Calu3 (cell line): ENCODE measurements at regions not wholly inside any gene's neighbourhood (a gene's known extent, or its start where the extent isn't known, plus 50 kb on each side); places are given as distances from the start of the nearest gene placed in this dataset.

ENCODE experiments used
- BruUV-seq: library from RNA; stranded (reverse); fragments of 400-500 nt; replicated peaks from 2 replicates; lab custom pipeline; 2021; lab: Mats Ljungman, UMichigan
- CTCF ChIA-PET: fragments of 300-600 bp; sonication (Branson Sonifier 250); formaldehyde crosslinking; loops from one replicate; lab custom pipeline; 2022; ENCODE audit warnings: antibody characterized with exemption; lab: Charles Lee
- DNase-seq: peaks from one replicate; pipeline ENCODE4 v3.0.0; 2022
- H3K27ac Mint-ChIP-seq: one replicate; pipeline ENCODE4 v1.8.0; 2022; ENCODE audit warnings: mixed read lengths; ENCODE audit not compliant: unreplicated experiment
- H3K27me3 Mint-ChIP-seq: one replicate; pipeline ENCODE4 v1.8.0; 2022; ENCODE audit warnings: mixed read lengths; ENCODE audit not compliant: unreplicated experiment
- H3K36me3 Mint-ChIP-seq: one replicate; pipeline ENCODE4 v1.8.0; 2022; ENCODE audit warnings: mild to moderate bottlenecking, moderate library complexity, mixed read lengths; ENCODE audit not compliant: insufficient read depth, unreplicated experiment
- H3K4me1 Mint-ChIP-seq: one replicate; pipeline ENCODE4 v1.8.0; 2022; ENCODE audit warnings: mild to moderate bottlenecking, low read depth, mixed read lengths; ENCODE audit not compliant: unreplicated experiment
- H3K4me3 Mint-ChIP-seq: one replicate; pipeline ENCODE4 v1.8.0; 2022; ENCODE audit warnings: mild to moderate bottlenecking, low read depth, moderate library complexity, mixed read lengths; ENCODE audit not compliant: unreplicated experiment
- H3K9me3 Mint-ChIP-seq: one replicate; pipeline ENCODE4 v1.8.0; 2022; ENCODE audit warnings: low read depth, mixed read lengths; ENCODE audit not compliant: unreplicated experiment
- intact Hi-C: fragments of 100-400 bp; cut with micrococcal nuclease; formaldehyde crosslinking; loops from one replicate; pipeline ENCODE4 v1.10.0; 2022; ENCODE audit not compliant: unreplicated experiment
- TF ChIP-seq, protein P1 (sequence below): fragments of 200-600 bp; IDR thresholded peaks from one replicate; pipeline ENCODE4 v1.8.0; 2022; ENCODE audit warnings: antibody characterized with exemption; ENCODE audit not compliant: unreplicated experiment

GRCh38 chr7:25613912-25614311 lies 385.6 kb upstream of the NPVF start:
- H3K9me3 Mint-ChIP-seq: no peaks in the 10 kb centered on the region
- no peak overlapping the region for H3K4me3 Mint-ChIP-seq
- H3K36me3 Mint-ChIP-seq: no peaks in the 10 kb centered on the region
- no peaks in the 10 kb centered on the region for H3K4me1 Mint-ChIP-seq
- peaks cover 77% of the 10 kb centered on the region for H3K27me3 Mint-ChIP-seq
- DNase-seq: no peak
- CTCF ChIA-PET: no interaction called here
- no TSS peak for BruUV-seq
- TF ChIP-seq, protein P1, sequence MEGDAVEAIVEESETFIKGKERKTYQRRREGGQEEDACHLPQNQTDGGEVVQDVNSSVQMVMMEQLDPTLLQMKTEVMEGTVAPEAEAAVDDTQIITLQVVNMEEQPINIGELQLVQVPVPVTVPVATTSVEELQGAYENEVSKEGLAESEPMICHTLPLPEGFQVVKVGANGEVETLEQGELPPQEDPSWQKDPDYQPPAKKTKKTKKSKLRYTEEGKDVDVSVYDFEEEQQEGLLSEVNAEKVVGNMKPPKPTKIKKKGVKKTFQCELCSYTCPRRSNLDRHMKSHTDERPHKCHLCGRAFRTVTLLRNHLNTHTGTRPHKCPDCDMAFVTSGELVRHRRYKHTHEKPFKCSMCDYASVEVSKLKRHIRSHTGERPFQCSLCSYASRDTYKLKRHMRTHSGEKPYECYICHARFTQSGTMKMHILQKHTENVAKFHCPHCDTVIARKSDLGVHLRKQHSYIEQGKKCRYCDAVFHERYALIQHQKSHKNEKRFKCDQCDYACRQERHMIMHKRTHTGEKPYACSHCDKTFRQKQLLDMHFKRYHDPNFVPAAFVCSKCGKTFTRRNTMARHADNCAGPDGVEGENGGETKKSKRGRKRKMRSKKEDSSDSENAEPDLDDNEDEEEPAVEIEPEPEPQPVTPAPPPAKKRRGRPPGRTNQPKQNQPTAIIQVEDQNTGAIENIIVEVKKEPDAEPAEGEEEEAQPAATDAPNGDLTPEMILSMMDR: no peak
- H3K27ac Mint-ChIP-seq: no peak overlapping the region
- intact Hi-C loops: no loop called here

DNA sequence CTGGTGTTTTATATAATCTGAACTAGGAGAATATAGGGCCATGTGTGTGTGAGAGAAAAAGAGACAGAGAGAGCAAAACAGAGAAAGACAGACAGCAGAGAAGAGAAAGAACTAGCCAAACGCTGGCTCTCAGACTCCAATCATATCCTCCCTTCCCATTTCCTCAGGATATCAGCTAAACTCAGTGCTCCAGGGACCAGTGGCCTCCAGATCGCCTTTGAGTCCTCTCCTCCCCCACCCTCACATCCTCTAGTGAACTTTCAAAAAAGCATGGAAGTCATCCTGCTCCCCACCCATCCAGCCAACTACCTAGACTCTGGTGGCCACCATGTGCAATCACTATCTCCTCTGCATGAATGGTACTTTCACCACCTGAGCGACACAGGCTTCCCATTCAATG lies 386.1 kb upstream of the NPVF start:
- Mint-ChIP-seq H3K36me3 (no peaks in the 10 kb centered on the region), H3K27me3 (peaks cover 82% of the 10 kb centered on the region), H3K27ac (no peak overlapping the region), H3K4me1 (no peaks in the 10 kb centered on the region), H3K4me3 (no peak overlapping the region), H3K9me3 (no peaks in the 10 kb centered on the region)
- intact Hi-C loops: no loop called here
- BruUV-seq: no TSS peak
- DNase-seq: no peak
- TF ChIP-seq, protein P1: no peak
- CTCF ChIA-PET: no interaction called here

DNA sequence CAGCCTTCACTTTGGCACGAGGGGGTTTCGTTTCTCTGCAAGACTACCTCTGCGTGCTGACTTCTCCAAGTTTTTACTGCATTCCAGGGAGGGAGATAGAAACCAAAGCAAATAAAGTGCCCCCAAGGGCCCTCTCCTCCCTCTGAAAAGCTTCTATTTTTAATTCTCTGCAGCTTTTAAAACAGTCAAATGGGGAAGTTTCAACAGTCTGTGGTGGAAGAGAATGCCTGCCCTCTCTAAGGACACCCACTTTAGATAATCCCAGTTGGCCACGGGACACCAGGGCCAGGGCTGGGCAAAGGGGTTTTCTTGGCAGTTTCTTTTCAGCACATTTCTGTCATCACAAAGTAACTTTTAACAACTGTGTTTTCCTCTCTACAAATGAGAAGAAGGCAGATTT lies 386.7 kb upstream of the NPVF start:
- BruUV-seq: no TSS peak
- Mint-ChIP-seq H3K4me3 (no peak overlapping the region), H3K9me3 (no peaks in the 10 kb centered on the region), H3K27ac (no peak overlapping the region), H3K27me3 (peaks cover 87% of the 10 kb centered on the region), H3K36me3 (no peaks in the 10 kb centered on the region), H3K4me1 (no peaks in the 10 kb centered on the region)
- TF ChIP-seq, protein P1: no peak
- no peak for DNase-seq
- CTCF ChIA-PET: interaction anchor here (0.5 to 1.6 kb wide), 2 partner anchors 21 to 242 kb away, joined by 3 to 4 read pairs; no protein-coding TSS in a partner anchor
- intact Hi-C loops: no loop called here

GRCh38 chr7:25615593-25615992 lies 387.3 kb upstream of the NPVF start:
- no peaks in the 10 kb centered on the region for H3K9me3 Mint-ChIP-seq
- DNase-seq: no peak
- H3K27ac Mint-ChIP-seq: no peak overlapping the region
- H3K27me3 Mint-ChIP-seq: peaks cover 89% of the 10 kb centered on the region
- BruUV-seq: no TSS peak
- intact Hi-C loops: no loop called here
- no peaks in the 10 kb centered on the region for H3K4me1 Mint-ChIP-seq
- no peak overlapping the region for H3K4me3 Mint-ChIP-seq
- TF ChIP-seq, protein P1: no peak
- H3K36me3 Mint-ChIP-seq: no peaks in the 10 kb centered on the region
- CTCF ChIA-PET: interaction anchor here (0.5 to 1.6 kb wide), 2 partner anchors 21 to 241 kb away, joined by 3 to 4 read pairs; no protein-coding TSS in a partner anchor
